ENCODE measurements at regions not wholly inside any gene's neighbourhood (a gene's known extent, or its start where the extent isn't known, plus 50 kb on each side); places are given as distances from the start of the nearest gene placed in this dataset.

DNA sequence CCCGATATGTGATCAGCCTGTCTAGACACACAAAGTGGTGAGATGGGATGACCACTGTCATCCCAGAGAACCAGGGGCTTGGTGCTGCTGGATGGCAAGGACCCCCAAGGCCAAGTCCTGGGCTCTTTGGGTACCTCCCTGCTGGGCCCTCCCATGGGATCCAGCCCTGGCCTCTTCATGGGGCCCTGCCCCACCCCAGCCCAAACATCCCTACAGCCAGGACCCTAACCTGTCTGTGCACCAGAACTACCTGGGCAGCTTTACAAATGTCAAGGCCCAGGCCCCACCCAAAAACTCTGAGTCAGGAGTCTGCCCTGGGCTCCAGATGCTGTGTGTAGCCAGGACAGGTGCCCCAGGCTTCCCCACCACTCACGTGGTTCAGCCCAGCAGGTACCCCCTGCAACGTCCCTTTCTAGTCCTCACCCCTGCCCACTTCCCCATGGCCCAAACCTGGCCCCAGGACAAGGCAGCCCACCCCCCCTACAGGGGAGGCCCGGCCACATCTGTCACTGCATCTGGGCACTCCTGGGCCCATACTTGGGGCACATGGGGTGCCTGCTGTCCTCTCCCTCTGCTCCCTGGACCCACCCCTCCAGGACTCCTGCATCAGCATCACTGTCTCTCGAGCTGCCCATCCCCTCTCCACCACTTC is 233.5 kb downstream of the TUBA3C start:
- no peak for DNase-seq (ENCODE audit: low read depth)
- H3K4me3 ChIP-seq (ENCODE audit: control insufficient read depth, low read depth, low read length), result no peak overlapping the region
- TF ChIP-seq, protein P1, sequence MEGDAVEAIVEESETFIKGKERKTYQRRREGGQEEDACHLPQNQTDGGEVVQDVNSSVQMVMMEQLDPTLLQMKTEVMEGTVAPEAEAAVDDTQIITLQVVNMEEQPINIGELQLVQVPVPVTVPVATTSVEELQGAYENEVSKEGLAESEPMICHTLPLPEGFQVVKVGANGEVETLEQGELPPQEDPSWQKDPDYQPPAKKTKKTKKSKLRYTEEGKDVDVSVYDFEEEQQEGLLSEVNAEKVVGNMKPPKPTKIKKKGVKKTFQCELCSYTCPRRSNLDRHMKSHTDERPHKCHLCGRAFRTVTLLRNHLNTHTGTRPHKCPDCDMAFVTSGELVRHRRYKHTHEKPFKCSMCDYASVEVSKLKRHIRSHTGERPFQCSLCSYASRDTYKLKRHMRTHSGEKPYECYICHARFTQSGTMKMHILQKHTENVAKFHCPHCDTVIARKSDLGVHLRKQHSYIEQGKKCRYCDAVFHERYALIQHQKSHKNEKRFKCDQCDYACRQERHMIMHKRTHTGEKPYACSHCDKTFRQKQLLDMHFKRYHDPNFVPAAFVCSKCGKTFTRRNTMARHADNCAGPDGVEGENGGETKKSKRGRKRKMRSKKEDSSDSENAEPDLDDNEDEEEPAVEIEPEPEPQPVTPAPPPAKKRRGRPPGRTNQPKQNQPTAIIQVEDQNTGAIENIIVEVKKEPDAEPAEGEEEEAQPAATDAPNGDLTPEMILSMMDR (conservative IDR thresholded peaks at IDR 0.05; ENCODE audit: control insufficient read depth, insufficient read depth, low read depth, low read length), result no peak

GRCh38 chr13:18947376-18947977 is 234.1 kb downstream of the TUBA3C start:
- TF ChIP-seq, protein P1 (conservative IDR thresholded peaks at IDR 0.05; ENCODE audit: control insufficient read depth, insufficient read depth, low read depth, low read length), result no peak
- DNase-seq (ENCODE audit: low read depth), result no peak

DNA sequence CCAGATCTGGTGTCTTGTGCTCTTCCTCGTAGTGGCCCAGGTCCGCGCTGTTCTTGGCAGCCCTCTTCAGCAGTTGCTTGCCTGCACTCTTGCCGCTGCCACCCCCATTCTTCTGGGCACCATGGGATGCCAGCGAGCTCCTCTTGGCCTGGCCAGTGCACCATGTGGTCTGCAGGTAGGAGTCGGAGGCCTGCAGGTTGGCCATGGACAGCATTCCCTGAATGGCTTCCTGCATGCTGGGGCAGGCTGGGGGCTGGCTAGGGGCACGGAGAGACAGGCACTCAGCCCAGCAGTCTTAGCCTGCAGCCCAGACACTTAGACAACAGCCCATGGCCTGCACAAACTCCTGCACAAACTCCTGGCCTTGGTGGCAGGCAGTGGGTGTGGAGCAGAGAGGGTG is 234.9 kb downstream of the TUBA3C start:
- DNase-seq (ENCODE audit: low read depth), result no peak
- H3K4me3 ChIP-seq (ENCODE audit: control insufficient read depth, low read depth, low read length), result no peak overlapping the region
- TF ChIP-seq, protein P1 (conservative IDR thresholded peaks at IDR 0.05; ENCODE audit: control insufficient read depth, insufficient read depth, low read depth, low read length), result no peak

More at GRCh38 chr13:18947376-18947977, 234.1 kb downstream of the TUBA3C start:
- H3K4me3 ChIP-seq (ENCODE audit: control insufficient read depth, low read depth, low read length), result no peak overlapping the region

DNA sequence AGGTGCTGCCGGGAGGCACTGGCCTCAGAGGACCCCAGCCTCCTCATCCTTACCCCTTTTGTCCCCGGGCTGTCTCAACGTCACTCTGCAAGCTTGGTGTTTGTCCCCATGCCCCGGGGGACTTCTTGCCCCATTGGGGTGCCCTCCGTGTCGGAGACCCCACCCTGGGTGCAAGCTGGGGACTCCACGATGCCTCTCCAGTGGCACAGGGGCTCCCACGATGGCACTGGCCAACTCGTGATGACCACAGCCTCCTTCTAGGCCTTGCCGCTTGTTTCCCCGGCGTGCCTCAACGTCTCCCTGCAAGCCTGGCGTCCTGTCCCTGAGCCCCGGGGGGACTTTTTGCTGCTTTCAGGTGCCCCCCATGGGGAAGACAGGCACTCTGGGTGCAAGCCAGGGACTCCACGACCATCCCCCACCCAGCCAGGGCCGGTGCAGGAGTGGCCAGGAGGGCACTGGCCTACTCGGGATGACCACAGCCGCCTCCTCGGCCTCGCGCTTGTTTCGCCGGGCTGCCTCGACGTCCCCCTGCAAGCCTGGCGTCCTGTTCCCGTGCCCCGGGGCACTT is 237.0 kb downstream of the TUBA3C start:
- TF ChIP-seq, protein P1 (conservative IDR thresholded peaks at IDR 0.05; ENCODE audit: control insufficient read depth, insufficient read depth, low read depth, low read length), result no peak
- H3K4me3 ChIP-seq (ENCODE audit: control insufficient read depth, low read depth, low read length), result no peak overlapping the region
- DNase-seq (ENCODE audit: low read depth), result no peak

GRCh38 chr13:18943721-18944391 is 237.8 kb downstream of the TUBA3C start:
- TF ChIP-seq, protein P1 (conservative IDR thresholded peaks at IDR 0.05; ENCODE audit: control insufficient read depth, insufficient read depth, low read depth, low read length), result no peak
- no peak for DNase-seq (ENCODE audit: low read depth)
- H3K4me3 ChIP-seq (ENCODE audit: control insufficient read depth, low read depth, low read length), result no peak overlapping the region

DNA sequence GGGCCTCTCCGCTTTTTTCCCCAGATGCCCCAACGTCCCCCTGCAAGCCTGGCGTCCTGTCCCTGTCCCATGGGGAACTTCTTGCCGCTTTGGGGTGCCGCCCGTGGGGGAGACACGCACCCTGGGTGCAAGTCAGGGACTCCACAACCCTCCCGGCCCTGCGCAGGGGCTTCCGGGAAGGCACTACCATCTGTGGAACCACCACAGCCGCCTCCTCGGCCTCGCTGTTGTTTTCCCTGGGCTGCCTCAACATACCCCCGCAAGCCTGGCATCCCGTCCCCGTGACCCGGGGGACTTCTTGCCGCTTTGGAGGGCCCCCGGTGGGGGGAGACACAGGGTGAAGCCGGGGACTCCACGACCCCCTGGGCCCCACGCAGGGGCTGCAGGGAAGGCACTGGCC is 238.4 kb downstream of the TUBA3C start:
- DNase-seq (ENCODE audit: low read depth), result no peak
- TF ChIP-seq, protein P1 (conservative IDR thresholded peaks at IDR 0.05; ENCODE audit: control insufficient read depth, insufficient read depth, low read depth, low read length), result no peak
- no peak overlapping the region for H3K4me3 ChIP-seq (ENCODE audit: control insufficient read depth, low read depth, low read length)
